ENCODE measurements at regions not wholly inside any gene's neighbourhood (a gene's known extent, or its start where the extent isn't known, plus 50 kb on each side); places are given as distances from the start of the nearest gene placed in this dataset.

- no peak overlapping the region for H3K27ac ChIP-seq
- CTCF ChIA-PET: no interaction called here
- DNase-seq (ENCODE audit: low spot score): no peak
- POLR2A ChIA-PET (ENCODE audit: low non-redundant PET): no interaction called here
- no peak for TF ChIP-seq CTCF (conservative IDR thresholded peaks at IDR 0.05; ENCODE audit: low read depth)
These were observed 348.5 kb downstream of the CXCL12 start for GRCh38 chr10:44036425-44036824.

GRCh38 chr10:44035474-44036197 lies 349.3 kb downstream of the CXCL12 start:
- ChIA-PET CTCF (no interaction called here), POLR2A (ENCODE audit: low non-redundant PET) (no interaction called here)
- H3K27ac ChIP-seq: no peak overlapping the region
- no peak for TF ChIP-seq CTCF (conservative IDR thresholded peaks at IDR 0.05; ENCODE audit: low read depth)
- no peak for DNase-seq (ENCODE audit: low spot score)

GRCh38 chr10:44034946-44035345 lies 350.0 kb downstream of the CXCL12 start:
- CTCF ChIA-PET: no interaction called here
- POLR2A ChIA-PET (ENCODE audit: low non-redundant PET): no interaction called here
- H3K27ac ChIP-seq: no peak overlapping the region
- TF ChIP-seq CTCF (conservative IDR thresholded peaks at IDR 0.05; ENCODE audit: low read depth): no peak
- no peak for DNase-seq (ENCODE audit: low spot score)

GRCh38 chr10:44033008-44033407 lies 351.9 kb downstream of the CXCL12 start:
- no peak for TF ChIP-seq CTCF (conservative IDR thresholded peaks at IDR 0.05; ENCODE audit: low read depth)
- H3K27ac ChIP-seq: no peak overlapping the region
- ChIA-PET POLR2A (ENCODE audit: low non-redundant PET) (no interaction called here), CTCF (interaction anchor here (0.6 kb wide), 1 partner anchor 269 kb away, joined by 3 read pairs; no protein-coding TSS in a partner anchor)
- DNase-seq (ENCODE audit: low spot score): no peak

- CTCF ChIA-PET: no interaction called here
- POLR2A ChIA-PET (ENCODE audit: low non-redundant PET): no interaction called here
These were observed 352.7 kb downstream of the CXCL12 start for GRCh38 chr10:44032216-44032615.

GRCh38 chr10:44030738-44031137 lies 354.2 kb downstream of the CXCL12 start:
- ChIA-PET CTCF (interaction anchor here (0.6 kb wide), 1 partner anchor 390 kb away, joined by 3 read pairs; no protein-coding TSS in a partner anchor), POLR2A (ENCODE audit: low non-redundant PET) (no interaction called here)

More at GRCh38 chr10:44032216-44032615, 352.7 kb downstream of the CXCL12 start:
- no peak overlapping the region for H3K27ac ChIP-seq
- no peak for TF ChIP-seq CTCF (conservative IDR thresholded peaks at IDR 0.05; ENCODE audit: low read depth)
- DNase-seq (ENCODE audit: low spot score): no peak

More at GRCh38 chr10:44030738-44031137, 354.2 kb downstream of the CXCL12 start:
- DNase-seq (ENCODE audit: low spot score): no peak
- TF ChIP-seq CTCF (conservative IDR thresholded peaks at IDR 0.05; ENCODE audit: low read depth): no peak
- H3K27ac ChIP-seq: no peak overlapping the region
